HL-60 (cell line): ENCODE measurements at regions not wholly inside any gene's neighbourhood (a gene's known extent, or its start where the extent isn't known, plus 50 kb on each side); places are given as distances from the start of the nearest gene placed in this dataset.

Experiments used
- DNase-seq, 2 experiments: peaks; one replicate each; pipeline ENCODE4 v3.0.0-alpha.2; 2010 to 2020; ENCODE audit warnings: low read depth in 1 of 2, low spot score in 1 of 2
- H3K27ac ChIP-seq: fragments of 250-450 bp; sonication (Bioruptor Pico); replicated peaks from 2 replicates; pipeline ENCODE4 v1.5.1; 2020; ENCODE audit warnings: mild to moderate bottlenecking, moderate library complexity
- H3K27me3 ChIP-seq: fragments of 250-450 bp; sonication (Bioruptor Pico); 2 replicates; pipeline ENCODE4 v1.5.1; 2021; ENCODE audit warnings: mild to moderate bottlenecking, moderate library complexity; ENCODE audit not compliant: insufficient read depth, poor library complexity, severe bottlenecking
- H3K4me3 ChIP-seq: replicated peaks from 2 replicates; pipeline ENCODE4 v1.5.1; 2011; ENCODE audit warnings: mild to moderate bottlenecking, control low read depth, low read length; ENCODE audit not compliant: insufficient read depth
- GABPA ChIP-seq: IDR thresholded peaks from 2 replicates; pipeline ENCODE4 v1.6.1; 2012; ENCODE audit warnings: low read depth
- POLR2AphosphoS5 ChIP-seq: IDR thresholded peaks from 2 replicates; pipeline ENCODE4 v1.6.1; 2012; ENCODE audit warnings: low read depth
- SPI1 ChIP-seq: IDR thresholded peaks from 2 replicates; pipeline ENCODE4 v1.6.1; 2012; ENCODE audit warnings: low read depth, mild to moderate bottlenecking, borderline replicate concordance
- TF ChIP-seq, protein P1 (sequence below): IDR thresholded peaks from 2 replicates; pipeline ENCODE4 v1.6.1; 2012; ENCODE audit warnings: low read depth; ENCODE audit not compliant: insufficient replicate concordance
- TF ChIP-seq, protein P2 (sequence below): IDR thresholded peaks from one replicate; pipeline ENCODE4 v1.5.1; 2011; ENCODE audit warnings: low read length, control low read depth, inconsistent platforms; ENCODE audit not compliant: insufficient read depth

DNA sequence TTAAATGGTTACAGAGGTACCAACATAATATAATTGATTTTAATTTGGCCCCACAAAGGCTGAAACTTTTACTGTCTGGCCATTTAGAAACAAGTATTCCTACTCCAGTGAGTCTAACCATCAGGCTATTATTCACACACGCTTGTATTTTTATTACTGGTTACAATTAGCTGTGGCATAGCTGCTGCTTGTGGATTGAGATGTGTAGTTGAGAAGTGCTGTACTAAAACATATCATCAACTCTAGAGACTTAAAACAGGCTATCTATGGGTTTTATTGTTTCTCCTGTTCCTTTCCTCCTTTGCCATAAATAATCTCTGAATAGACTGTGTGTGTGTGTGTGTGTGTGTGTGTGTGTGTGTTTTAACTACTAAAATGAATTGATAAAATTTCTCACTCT, 530.2 kb downstream of the CCDC85A start:
- H3K27me3 ChIP-seq: no peaks in the 10 kb centered on the region
- no peak overlapping the region for H3K27ac ChIP-seq
- H3K4me3 ChIP-seq: no peak overlapping the region
- DNase-seq: no peak
- TF ChIP-seq, protein P1, sequence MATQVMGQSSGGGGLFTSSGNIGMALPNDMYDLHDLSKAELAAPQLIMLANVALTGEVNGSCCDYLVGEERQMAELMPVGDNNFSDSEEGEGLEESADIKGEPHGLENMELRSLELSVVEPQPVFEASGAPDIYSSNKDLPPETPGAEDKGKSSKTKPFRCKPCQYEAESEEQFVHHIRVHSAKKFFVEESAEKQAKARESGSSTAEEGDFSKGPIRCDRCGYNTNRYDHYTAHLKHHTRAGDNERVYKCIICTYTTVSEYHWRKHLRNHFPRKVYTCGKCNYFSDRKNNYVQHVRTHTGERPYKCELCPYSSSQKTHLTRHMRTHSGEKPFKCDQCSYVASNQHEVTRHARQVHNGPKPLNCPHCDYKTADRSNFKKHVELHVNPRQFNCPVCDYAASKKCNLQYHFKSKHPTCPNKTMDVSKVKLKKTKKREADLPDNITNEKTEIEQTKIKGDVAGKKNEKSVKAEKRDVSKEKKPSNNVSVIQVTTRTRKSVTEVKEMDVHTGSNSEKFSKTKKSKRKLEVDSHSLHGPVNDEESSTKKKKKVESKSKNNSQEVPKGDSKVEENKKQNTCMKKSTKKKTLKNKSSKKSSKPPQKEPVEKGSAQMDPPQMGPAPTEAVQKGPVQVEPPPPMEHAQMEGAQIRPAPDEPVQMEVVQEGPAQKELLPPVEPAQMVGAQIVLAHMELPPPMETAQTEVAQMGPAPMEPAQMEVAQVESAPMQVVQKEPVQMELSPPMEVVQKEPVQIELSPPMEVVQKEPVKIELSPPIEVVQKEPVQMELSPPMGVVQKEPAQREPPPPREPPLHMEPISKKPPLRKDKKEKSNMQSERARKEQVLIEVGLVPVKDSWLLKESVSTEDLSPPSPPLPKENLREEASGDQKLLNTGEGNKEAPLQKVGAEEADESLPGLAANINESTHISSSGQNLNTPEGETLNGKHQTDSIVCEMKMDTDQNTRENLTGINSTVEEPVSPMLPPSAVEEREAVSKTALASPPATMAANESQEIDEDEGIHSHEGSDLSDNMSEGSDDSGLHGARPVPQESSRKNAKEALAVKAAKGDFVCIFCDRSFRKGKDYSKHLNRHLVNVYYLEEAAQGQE: no peak
- TF ChIP-seq SPI1 (no peak), POLR2AphosphoS5 (no peak)
- TF ChIP-seq, protein P2, sequence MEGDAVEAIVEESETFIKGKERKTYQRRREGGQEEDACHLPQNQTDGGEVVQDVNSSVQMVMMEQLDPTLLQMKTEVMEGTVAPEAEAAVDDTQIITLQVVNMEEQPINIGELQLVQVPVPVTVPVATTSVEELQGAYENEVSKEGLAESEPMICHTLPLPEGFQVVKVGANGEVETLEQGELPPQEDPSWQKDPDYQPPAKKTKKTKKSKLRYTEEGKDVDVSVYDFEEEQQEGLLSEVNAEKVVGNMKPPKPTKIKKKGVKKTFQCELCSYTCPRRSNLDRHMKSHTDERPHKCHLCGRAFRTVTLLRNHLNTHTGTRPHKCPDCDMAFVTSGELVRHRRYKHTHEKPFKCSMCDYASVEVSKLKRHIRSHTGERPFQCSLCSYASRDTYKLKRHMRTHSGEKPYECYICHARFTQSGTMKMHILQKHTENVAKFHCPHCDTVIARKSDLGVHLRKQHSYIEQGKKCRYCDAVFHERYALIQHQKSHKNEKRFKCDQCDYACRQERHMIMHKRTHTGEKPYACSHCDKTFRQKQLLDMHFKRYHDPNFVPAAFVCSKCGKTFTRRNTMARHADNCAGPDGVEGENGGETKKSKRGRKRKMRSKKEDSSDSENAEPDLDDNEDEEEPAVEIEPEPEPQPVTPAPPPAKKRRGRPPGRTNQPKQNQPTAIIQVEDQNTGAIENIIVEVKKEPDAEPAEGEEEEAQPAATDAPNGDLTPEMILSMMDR: no peak

DNA sequence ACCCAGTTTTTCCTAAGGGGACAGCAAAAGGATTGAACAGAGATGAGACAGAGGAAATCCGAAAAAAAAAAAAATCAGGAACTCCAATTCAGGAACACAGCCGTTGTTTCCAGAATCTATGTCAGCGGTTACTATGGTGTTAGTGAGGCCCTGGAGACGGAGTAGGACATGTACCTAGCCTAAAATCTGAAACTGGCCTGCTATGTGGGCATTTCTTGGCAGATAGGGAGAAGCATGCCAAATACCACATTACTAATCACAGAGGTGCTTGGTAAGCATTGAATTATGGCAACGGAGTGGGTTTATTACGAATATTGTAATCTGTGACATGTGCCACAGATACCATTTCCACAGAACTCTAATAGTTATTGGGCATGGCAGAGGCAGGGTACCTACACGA, 530.6 kb downstream of the CCDC85A start:
- TF ChIP-seq, protein P1: no peak
- no peak for TF ChIP-seq GABPA
- H3K27me3 ChIP-seq: no peaks in the 10 kb centered on the region
- no peak overlapping the region for H3K4me3 ChIP-seq
- no peak for DNase-seq
- no peak overlapping the region for H3K27ac ChIP-seq

DNA sequence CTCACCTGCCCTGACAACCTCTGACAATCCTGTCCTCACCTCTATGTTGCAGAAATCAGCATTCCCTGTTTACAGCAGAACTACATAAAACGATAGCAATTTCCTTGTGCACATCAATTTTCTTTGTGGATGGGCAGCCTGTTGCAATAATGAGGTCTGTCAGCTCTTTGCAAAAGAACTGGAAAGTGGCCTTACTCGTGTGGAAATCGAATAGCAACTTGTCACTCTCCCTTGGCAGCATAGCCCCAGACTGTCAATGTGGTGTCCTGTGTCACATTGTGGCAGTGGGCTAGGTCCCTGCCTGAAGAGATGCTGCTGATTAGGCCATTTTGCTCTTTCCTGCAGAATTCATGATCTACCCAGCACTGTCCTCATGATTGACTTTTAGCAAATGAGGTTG, 531.9 kb downstream of the CCDC85A start:
- H3K4me3 ChIP-seq: no peak overlapping the region
- no peaks in the 10 kb centered on the region for H3K27me3 ChIP-seq
- DNase-seq: no peak
- no peak overlapping the region for H3K27ac ChIP-seq
- TF ChIP-seq, protein P2: no peak
- no peak for TF ChIP-seq GABPA
- TF ChIP-seq, protein P1: no peak
- TF ChIP-seq POLR2AphosphoS5: no peak
- TF ChIP-seq SPI1: no peak

DNA sequence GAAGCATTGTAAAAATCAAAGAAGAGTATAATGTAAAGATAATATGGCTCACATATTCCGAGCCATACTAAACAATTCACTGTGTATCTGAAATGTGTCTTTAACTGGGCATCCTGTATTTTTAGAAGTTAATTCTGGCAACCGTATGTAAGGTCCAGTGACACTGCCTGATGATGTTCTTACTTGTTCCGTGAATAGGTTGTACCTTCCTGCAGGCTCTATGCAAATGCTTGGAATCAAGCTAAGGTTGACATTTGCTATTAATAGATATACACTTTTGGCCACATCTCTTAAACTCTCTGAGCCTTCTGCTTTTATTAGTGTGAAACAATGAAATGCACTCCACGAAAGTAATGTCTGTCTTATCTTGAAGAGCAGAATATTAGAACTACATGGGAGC, 534.6 kb downstream of the CCDC85A start:
- Histone ChIP-seq H3K27ac (no peak overlapping the region), H3K4me3 (no peak overlapping the region), H3K27me3 (no peaks in the 10 kb centered on the region)
- TF ChIP-seq GABPA (no peak), POLR2AphosphoS5 (no peak), SPI1 (no peak)
- TF ChIP-seq, protein P2: no peak
- TF ChIP-seq, protein P1: no peak
- no peak for DNase-seq
